ENCODE measurements at regions not wholly inside any gene's neighbourhood (a gene's known extent, or its start where the extent isn't known, plus 50 kb on each side); places are given as distances from the start of the nearest gene placed in this dataset.

DNA sequence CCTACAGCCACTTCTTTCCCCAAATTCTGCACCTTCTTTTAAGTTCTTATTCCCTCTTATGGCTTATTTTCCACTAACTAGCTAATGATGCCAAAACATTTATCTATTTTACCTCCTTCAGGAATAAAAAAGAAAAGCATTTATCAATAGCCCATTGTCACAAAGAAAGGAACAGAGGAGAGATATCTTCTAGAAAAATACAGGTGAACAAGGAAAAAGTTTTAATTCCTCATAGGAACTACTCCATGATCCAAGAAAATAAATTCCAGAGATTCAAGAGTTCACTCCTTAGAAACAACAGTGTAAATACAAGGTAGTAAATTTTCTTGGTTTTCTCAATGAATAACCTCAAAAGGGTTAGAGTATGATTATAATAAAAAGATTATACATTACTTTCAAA lies 52.6 kb upstream of the TOP3B start (continued):
- TF ChIP-seq, protein P1, sequence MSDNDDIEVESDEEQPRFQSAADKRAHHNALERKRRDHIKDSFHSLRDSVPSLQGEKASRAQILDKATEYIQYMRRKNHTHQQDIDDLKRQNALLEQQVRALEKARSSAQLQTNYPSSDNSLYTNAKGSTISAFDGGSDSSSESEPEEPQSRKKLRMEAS (IDR thresholded peaks at IDR 0.05) = no peak
- no peak for TF ChIP-seq FOXA1 (IDR thresholded peaks at IDR 0.05)
- no peak for TF ChIP-seq SP1 (IDR thresholded peaks at IDR 0.05)
- TF ChIP-seq, protein P2, sequence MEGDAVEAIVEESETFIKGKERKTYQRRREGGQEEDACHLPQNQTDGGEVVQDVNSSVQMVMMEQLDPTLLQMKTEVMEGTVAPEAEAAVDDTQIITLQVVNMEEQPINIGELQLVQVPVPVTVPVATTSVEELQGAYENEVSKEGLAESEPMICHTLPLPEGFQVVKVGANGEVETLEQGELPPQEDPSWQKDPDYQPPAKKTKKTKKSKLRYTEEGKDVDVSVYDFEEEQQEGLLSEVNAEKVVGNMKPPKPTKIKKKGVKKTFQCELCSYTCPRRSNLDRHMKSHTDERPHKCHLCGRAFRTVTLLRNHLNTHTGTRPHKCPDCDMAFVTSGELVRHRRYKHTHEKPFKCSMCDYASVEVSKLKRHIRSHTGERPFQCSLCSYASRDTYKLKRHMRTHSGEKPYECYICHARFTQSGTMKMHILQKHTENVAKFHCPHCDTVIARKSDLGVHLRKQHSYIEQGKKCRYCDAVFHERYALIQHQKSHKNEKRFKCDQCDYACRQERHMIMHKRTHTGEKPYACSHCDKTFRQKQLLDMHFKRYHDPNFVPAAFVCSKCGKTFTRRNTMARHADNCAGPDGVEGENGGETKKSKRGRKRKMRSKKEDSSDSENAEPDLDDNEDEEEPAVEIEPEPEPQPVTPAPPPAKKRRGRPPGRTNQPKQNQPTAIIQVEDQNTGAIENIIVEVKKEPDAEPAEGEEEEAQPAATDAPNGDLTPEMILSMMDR (IDR thresholded peaks at IDR 0.05; ENCODE audit: low read depth, low read length, missing input control) = no peak
- TF ChIP-seq HNF4A (conservative IDR thresholded peaks at IDR 0.05) = no peak

DNA sequence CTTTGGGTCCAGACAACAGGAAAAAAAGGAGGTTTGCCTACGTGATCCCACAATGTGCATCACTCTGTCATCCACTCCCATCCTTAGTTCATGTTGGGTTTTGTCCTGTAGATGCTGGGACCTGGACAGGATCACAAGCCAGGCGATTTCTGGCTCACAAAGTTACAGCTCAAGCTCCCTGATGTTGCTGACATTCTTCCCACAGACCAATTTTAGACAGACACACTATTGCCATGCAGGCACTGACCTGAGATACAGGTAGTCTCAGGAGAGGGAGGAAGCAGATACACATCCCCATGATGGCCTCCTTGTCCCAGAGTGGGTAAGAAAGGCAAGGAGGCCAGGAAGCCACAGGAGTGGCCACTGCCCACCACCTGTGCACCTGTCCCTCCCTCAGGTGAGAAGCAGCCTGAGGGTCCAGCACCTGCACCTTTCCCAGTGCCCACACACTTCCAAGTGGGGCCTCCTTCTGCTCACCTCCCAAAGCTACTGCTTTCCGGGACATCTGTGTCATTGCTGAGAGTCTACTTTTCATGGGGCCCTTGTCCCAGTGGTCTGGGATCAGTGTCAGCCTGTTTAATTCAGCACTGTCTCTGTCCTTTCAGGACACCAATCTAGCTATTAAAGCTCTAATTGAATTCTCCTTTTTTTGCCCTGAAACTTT lies 52.0 kb upstream of the TOP3B start:
- H3K27ac ChIP-seq (ENCODE audit: low read depth in 1 of 2, low read length in 2 of 2) = no peak overlapping the region
- no peaks in the 10 kb centered on the region for H3K36me3 ChIP-seq (ENCODE audit: control insufficient read depth in 4 of 4, insufficient read depth in 3 of 4, low read depth in 1 of 4, low read length in 3 of 4)
- no peaks in the 10 kb centered on the region for H3K27me3 ChIP-seq (ENCODE audit: control insufficient read depth in 4 of 4, insufficient read depth in 4 of 4, low read length in 3 of 4)
- H3K9me3 ChIP-seq (ENCODE audit: control insufficient read depth in 4 of 4, low read length in 3 of 4) = no peaks in the 10 kb centered on the region
- DNase-seq (ENCODE audit: low spot score) = no peak
- H3K4me1 ChIP-seq (ENCODE audit: control insufficient read depth in 4 of 4, insufficient read depth in 4 of 4, low read length in 3 of 4) = no peaks in the 10 kb centered on the region
- 87% methylated on average over 3 of the region's 3 CpGs for WGBS
- no peak overlapping the region for H3K4me3 ChIP-seq (ENCODE audit: low read depth in 1 of 3, low read length in 3 of 3)
- no peak overlapping the region for H3K9ac ChIP-seq (ENCODE audit: low read depth in 1 of 2, low read length in 2 of 2)
- TF ChIP-seq FOXA2 (IDR thresholded peaks at IDR 0.05) (no peak), JUND (IDR thresholded peaks at IDR 0.05) (no peak), HNF4A (conservative IDR thresholded peaks at IDR 0.05) (no peak), TAF1 (conservative IDR thresholded peaks at IDR 0.05) (no peak), NR2F2 (IDR thresholded peaks at IDR 0.05) (no peak), RXRA (IDR thresholded peaks at IDR 0.05) (no peak), FOXA1 (IDR thresholded peaks at IDR 0.05) (no peak), HNF4G (IDR thresholded peaks at IDR 0.05) (no peak), RAD21 (IDR thresholded peaks at IDR 0.05) (no peak), GABPA (IDR thresholded peaks at IDR 0.05 in 1 of 2, conservative IDR thresholded peaks at IDR 0.05 in 1 of 2) (no peak), SP1 (IDR thresholded peaks at IDR 0.05) (no peak), EGR1 (IDR thresholded peaks at IDR 0.05; ENCODE audit: low read depth in 2 of 2) (no peak), YY1 (IDR thresholded peaks at IDR 0.05) (no peak)
- TF ChIP-seq, protein P3, sequence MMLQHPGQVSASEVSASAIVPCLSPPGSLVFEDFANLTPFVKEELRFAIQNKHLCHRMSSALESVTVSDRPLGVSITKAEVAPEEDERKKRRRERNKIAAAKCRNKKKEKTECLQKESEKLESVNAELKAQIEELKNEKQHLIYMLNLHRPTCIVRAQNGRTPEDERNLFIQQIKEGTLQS (IDR thresholded peaks at IDR 0.05) = no peak
- TF ChIP-seq, protein P4, sequence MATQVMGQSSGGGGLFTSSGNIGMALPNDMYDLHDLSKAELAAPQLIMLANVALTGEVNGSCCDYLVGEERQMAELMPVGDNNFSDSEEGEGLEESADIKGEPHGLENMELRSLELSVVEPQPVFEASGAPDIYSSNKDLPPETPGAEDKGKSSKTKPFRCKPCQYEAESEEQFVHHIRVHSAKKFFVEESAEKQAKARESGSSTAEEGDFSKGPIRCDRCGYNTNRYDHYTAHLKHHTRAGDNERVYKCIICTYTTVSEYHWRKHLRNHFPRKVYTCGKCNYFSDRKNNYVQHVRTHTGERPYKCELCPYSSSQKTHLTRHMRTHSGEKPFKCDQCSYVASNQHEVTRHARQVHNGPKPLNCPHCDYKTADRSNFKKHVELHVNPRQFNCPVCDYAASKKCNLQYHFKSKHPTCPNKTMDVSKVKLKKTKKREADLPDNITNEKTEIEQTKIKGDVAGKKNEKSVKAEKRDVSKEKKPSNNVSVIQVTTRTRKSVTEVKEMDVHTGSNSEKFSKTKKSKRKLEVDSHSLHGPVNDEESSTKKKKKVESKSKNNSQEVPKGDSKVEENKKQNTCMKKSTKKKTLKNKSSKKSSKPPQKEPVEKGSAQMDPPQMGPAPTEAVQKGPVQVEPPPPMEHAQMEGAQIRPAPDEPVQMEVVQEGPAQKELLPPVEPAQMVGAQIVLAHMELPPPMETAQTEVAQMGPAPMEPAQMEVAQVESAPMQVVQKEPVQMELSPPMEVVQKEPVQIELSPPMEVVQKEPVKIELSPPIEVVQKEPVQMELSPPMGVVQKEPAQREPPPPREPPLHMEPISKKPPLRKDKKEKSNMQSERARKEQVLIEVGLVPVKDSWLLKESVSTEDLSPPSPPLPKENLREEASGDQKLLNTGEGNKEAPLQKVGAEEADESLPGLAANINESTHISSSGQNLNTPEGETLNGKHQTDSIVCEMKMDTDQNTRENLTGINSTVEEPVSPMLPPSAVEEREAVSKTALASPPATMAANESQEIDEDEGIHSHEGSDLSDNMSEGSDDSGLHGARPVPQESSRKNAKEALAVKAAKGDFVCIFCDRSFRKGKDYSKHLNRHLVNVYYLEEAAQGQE (IDR thresholded peaks at IDR 0.05) = no peak
- TF ChIP-seq, protein P2 (IDR thresholded peaks at IDR 0.05; ENCODE audit: low read depth, low read length, missing input control) = no peak
- TF ChIP-seq, protein P1 (IDR thresholded peaks at IDR 0.05) = no peak
- TF ChIP-seq, protein P5, sequence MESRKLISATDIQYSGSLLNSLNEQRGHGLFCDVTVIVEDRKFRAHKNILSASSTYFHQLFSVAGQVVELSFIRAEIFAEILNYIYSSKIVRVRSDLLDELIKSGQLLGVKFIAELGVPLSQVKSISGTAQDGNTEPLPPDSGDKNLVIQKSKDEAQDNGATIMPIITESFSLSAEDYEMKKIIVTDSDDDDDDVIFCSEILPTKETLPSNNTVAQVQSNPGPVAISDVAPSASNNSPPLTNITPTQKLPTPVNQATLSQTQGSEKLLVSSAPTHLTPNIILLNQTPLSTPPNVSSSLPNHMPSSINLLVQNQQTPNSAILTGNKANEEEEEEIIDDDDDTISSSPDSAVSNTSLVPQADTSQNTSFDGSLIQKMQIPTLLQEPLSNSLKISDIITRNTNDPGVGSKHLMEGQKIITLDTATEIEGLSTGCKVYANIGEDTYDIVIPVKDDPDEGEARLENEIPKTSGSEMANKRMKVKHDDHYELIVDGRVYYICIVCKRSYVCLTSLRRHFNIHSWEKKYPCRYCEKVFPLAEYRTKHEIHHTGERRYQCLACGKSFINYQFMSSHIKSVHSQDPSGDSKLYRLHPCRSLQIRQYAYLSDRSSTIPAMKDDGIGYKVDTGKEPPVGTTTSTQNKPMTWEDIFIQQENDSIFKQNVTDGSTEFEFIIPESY (IDR thresholded peaks at IDR 0.05) = no peak
